ENCODE measurements at regions not wholly inside any gene's neighbourhood (a gene's known extent, or its start where the extent isn't known, plus 50 kb on each side); places are given as distances from the start of the nearest gene placed in this dataset.

GRCh38 chr15:96390986-96391385 is 60.5 kb downstream of the NR2F2 start:
- DNase-seq, result no peak

GRCh38 chr15:96392380-96393208 is 62.1 kb downstream of the NR2F2 start:
- DNase-seq, result no peak

GRCh38 chr15:96393209-96393513 is 62.7 kb downstream of the NR2F2 start:
- no peak for DNase-seq

GRCh38 chr15:96395687-96396086 is 65.2 kb downstream of the NR2F2 start:
- DNase-seq, result no peak

GRCh38 chr15:96398776-96399175 is 68.3 kb downstream of the NR2F2 start:
- DNase-seq, result no peak

GRCh38 chr15:96402403-96402802 is 71.9 kb downstream of the NR2F2 start:
- DNase-seq, result no peak

GRCh38 chr15:96403071-96403470 is 72.6 kb downstream of the NR2F2 start:
- DNase-seq, result no peak

GRCh38 chr15:96403932-96404331 is 73.4 kb downstream of the NR2F2 start:
- DNase-seq, result no peak

- DNase-seq, result no peak
Observed at GRCh38 chr15:96404560-96404959, 74.1 kb downstream of the NR2F2 start.

GRCh38 chr15:96406291-96406690 is 75.8 kb downstream of the NR2F2 start:
- DNase-seq, result no peak

- DNase-seq, result no peak
Observed at GRCh38 chr15:96406701-96407100, 76.2 kb downstream of the NR2F2 start.

GRCh38 chr15:96407482-96407881 is 77.0 kb downstream of the NR2F2 start:
- DNase-seq, result no peak

- no peak for DNase-seq
Observed at GRCh38 chr15:96408591-96409183, 78.2 kb downstream of the NR2F2 start.

GRCh38 chr15:96409215-96410138 is 79.0 kb downstream of the NR2F2 start:
- no peak for DNase-seq

GRCh38 chr15:96410175-96411055 is 79.9 kb downstream of the NR2F2 start:
- no peak for DNase-seq

GRCh38 chr15:96411056-96412031 is 80.8 kb downstream of the NR2F2 start:
- no peak for DNase-seq

GRCh38 chr15:96412045-96412905 is 81.8 kb downstream of the NR2F2 start:
- no peak for DNase-seq

- DNase-seq, result no peak
Observed at GRCh38 chr15:96412906-96413231, 82.4 kb downstream of the NR2F2 start.

- no peak for DNase-seq
Observed at GRCh38 chr15:96413657-96414056, 83.2 kb downstream of the NR2F2 start.

- no peak for DNase-seq
Observed at GRCh38 chr15:96414875-96415274, 84.4 kb downstream of the NR2F2 start.

All from activated gamma-delta T cell treated with Interleukin-2 at 50 U/mL for 16 hours (primary cell).